GM21515 (cell line): ENCODE measurements at regions not wholly inside any gene's neighbourhood (a gene's known extent, or its start where the extent isn't known, plus 50 kb on each side); places are given as distances from the start of the nearest gene placed in this dataset.

ENCODE experiments used
- ATAC-seq: cut with Tn5 transposase; IDR thresholded peaks from one replicate; pipeline ENCODE4 v1.9.1; 2021; ENCODE audit not compliant: unreplicated experiment

- ATAC-seq = no peak
These were observed 249.0 kb downstream of the CRPPA start for GRCh38 chr7:16172366-16172765.

GRCh38 chr7:16171928-16172327 lies 249.4 kb downstream of the CRPPA start:
- ATAC-seq = no peak

- ATAC-seq = no peak
These were observed 250.7 kb downstream of the CRPPA start for GRCh38 chr7:16170671-16171070.

- no peak for ATAC-seq
These were observed 251.8 kb downstream of the CRPPA start for GRCh38 chr7:16169537-16169936.

- no peak for ATAC-seq
These were observed 253.8 kb downstream of the CRPPA start for GRCh38 chr7:16167526-16167925.

GRCh38 chr7:16144361-16144760 lies 277.0 kb downstream of the CRPPA start:
- no peak for ATAC-seq

- ATAC-seq = no peak
These were observed 283.4 kb downstream of the CRPPA start for GRCh38 chr7:16137944-16138343.

- no peak for ATAC-seq
These were observed 284.4 kb downstream of the CRPPA start for GRCh38 chr7:16136896-16137295.

GRCh38 chr7:16135658-16136057 lies 285.7 kb downstream of the CRPPA start:
- no peak for ATAC-seq

- no peak for ATAC-seq
These were observed 290.9 kb downstream of the CRPPA start for GRCh38 chr7:16130111-16131110.

GRCh38 chr7:16129431-16130110 lies 291.8 kb downstream of the CRPPA start:
- no peak for ATAC-seq

- ATAC-seq = no peak
These were observed 298.1 kb downstream of the CRPPA start for GRCh38 chr7:16123117-16123770.

GRCh38 chr7:16121876-16122390 lies 299.4 kb downstream of the CRPPA start:
- ATAC-seq = no peak

GRCh38 chr7:16115374-16115773 lies 306.0 kb downstream of the CRPPA start:
- ATAC-seq = no peak

GRCh38 chr7:16114633-16115032 lies 306.7 kb downstream of the CRPPA start:
- ATAC-seq = no peak

GRCh38 chr7:16114071-16114470 lies 307.3 kb downstream of the CRPPA start:
- ATAC-seq = no peak

- no peak for ATAC-seq
These were observed 308.3 kb downstream of the CRPPA start for GRCh38 chr7:16113058-16113457.

GRCh38 chr7:16106869-16107268 lies 314.5 kb downstream of the CRPPA start:
- ATAC-seq = no peak

- ATAC-seq = no peak
These were observed 315.0 kb downstream of the CRPPA start for GRCh38 chr7:16106300-16106699.

GRCh38 chr7:16099302-16099849 lies 322.0 kb downstream of the CRPPA start:
- no peak for ATAC-seq

GRCh38 chr7:16098585-16099179 lies 322.7 kb downstream of the CRPPA start:
- ATAC-seq = no peak
